ENCODE measurements at regions not wholly inside any gene's neighbourhood (a gene's known extent, or its start where the extent isn't known, plus 50 kb on each side); places are given as distances from the start of the nearest gene placed in this dataset.

GRCh38 chr3:101931081-101931480 lies 81.8 kb downstream of the NFKBIZ start:
- TF ChIP-seq POLR2AphosphoS5 (IDR thresholded peaks at IDR 0.05) (no peak), CTCF (IDR thresholded peaks at IDR 0.05 in 8 of 11, conservative IDR thresholded peaks at IDR 0.05 in 3 of 11) (no peak), POLR2A (IDR thresholded peaks at IDR 0.05) (no peak)

Measured in spleen (tissue), 7 donors.